Stimulated activated effector memory CD8-positive, alpha-beta T cell treated with anti-CD3 and anti-CD28 coated beads, Interleukin-12 subunit alpha, Interleukin-12 subunit beta, amount 100 ng/mL, for 72 hours (primary cell): ENCODE measurements at regions not wholly inside any gene's neighbourhood (a gene's known extent, or its start where the extent isn't known, plus 50 kb on each side); places are given as distances from the start of the nearest gene placed in this dataset.

Experiments used
- ATAC-seq: fragments of 150-1000 bp; cut with Tn5 transposase; 2 replicates; pipeline ENCODE4 v1.10.0; 2021
- DNase-seq, 2 donors: peaks; one replicate each; pipeline ENCODE4 v3.0.0; 2021 to 2022; ENCODE audit warnings: low spot score in 2 of 2
- H3K27ac Mint-ChIP-seq: one replicate; pipeline ENCODE4 v1.8.0; 2022; ENCODE audit warnings: mild to moderate bottlenecking, mixed read lengths
- H3K36me3 Mint-ChIP-seq: one replicate; pipeline ENCODE4 v1.8.0; 2022; ENCODE audit warnings: mild to moderate bottlenecking, mixed read lengths
- H3K4me1 Mint-ChIP-seq: one replicate; pipeline ENCODE4 v1.8.0; 2022; ENCODE audit warnings: mixed read lengths
- H3K4me3 Mint-ChIP-seq: one replicate; pipeline ENCODE4 v1.8.0; 2022; ENCODE audit warnings: mild to moderate bottlenecking, mixed read lengths
- H3K9me3 Mint-ChIP-seq: one replicate; pipeline ENCODE4 v1.8.0; 2022; ENCODE audit warnings: mixed read lengths

GRCh38 chr18:79626905-79627749, 52.5 kb upstream of the CTDP1 start:
- Mint-ChIP-seq H3K4me3 (no peak overlapping the region), H3K36me3 (no peaks in the 10 kb centered on the region), H3K4me1 (peaks cover 21% of the 10 kb centered on the region), H3K9me3 (no peaks in the 10 kb centered on the region), H3K27ac (no peak overlapping the region)
- DNase-seq, result no peak
- no peak for ATAC-seq

- no peak overlapping the region for H3K4me3 Mint-ChIP-seq
- DNase-seq (no peak), ATAC-seq (no peak)
- no peaks in the 10 kb centered on the region for H3K36me3 Mint-ChIP-seq
- H3K4me1 Mint-ChIP-seq, result peaks cover 24% of the 10 kb centered on the region
- H3K27ac Mint-ChIP-seq, result no peak overlapping the region
- no peaks in the 10 kb centered on the region for H3K9me3 Mint-ChIP-seq
Measured at GRCh38 chr18:79627750-79628294, 51.8 kb upstream of the CTDP1 start.

- peaks cover 24% of the 10 kb centered on the region for H3K4me1 Mint-ChIP-seq
- DNase-seq (no peak), ATAC-seq (no peak)
- H3K4me3 Mint-ChIP-seq, result no peak overlapping the region
- H3K9me3 Mint-ChIP-seq, result no peaks in the 10 kb centered on the region
- peaks cover 6% of the 10 kb centered on the region for H3K36me3 Mint-ChIP-seq
- no peak overlapping the region for H3K27ac Mint-ChIP-seq
Measured at GRCh38 chr18:79628416-79629248, 51.0 kb upstream of the CTDP1 start.

- Mint-ChIP-seq H3K4me1 (peaks cover 24% of the 10 kb centered on the region), H3K36me3 (peaks cover 12% of the 10 kb centered on the region), H3K9me3 (no peaks in the 10 kb centered on the region), H3K4me3 (no peak overlapping the region), H3K27ac (no peak overlapping the region)
- no peak for ATAC-seq
- DNase-seq, result no peak
Measured at GRCh38 chr18:79629249-79629558, 50.4 kb upstream of the CTDP1 start.

GRCh38 chr18:79629606-79630005, 50.0 kb upstream of the CTDP1 start:
- ATAC-seq (no peak), DNase-seq (no peak)
- H3K9me3 Mint-ChIP-seq, result no peaks in the 10 kb centered on the region
- H3K27ac Mint-ChIP-seq, result no peak overlapping the region
- H3K36me3 Mint-ChIP-seq, result peaks cover 16% of the 10 kb centered on the region
- no peak overlapping the region for H3K4me3 Mint-ChIP-seq
- peaks cover 27% of the 10 kb centered on the region for H3K4me1 Mint-ChIP-seq
